GM19395 (cell line): ENCODE measurements at regions not wholly inside any gene's neighbourhood (a gene's known extent, or its start where the extent isn't known, plus 50 kb on each side); places are given as distances from the start of the nearest gene placed in this dataset.

Experiments
- ATAC-seq: cut with Tn5 transposase; IDR thresholded peaks from one replicate; pipeline ENCODE4 v1.9.1; 2021; ENCODE audit warnings: mild to moderate bottlenecking, moderate library complexity; ENCODE audit not compliant: unreplicated experiment

DNA sequence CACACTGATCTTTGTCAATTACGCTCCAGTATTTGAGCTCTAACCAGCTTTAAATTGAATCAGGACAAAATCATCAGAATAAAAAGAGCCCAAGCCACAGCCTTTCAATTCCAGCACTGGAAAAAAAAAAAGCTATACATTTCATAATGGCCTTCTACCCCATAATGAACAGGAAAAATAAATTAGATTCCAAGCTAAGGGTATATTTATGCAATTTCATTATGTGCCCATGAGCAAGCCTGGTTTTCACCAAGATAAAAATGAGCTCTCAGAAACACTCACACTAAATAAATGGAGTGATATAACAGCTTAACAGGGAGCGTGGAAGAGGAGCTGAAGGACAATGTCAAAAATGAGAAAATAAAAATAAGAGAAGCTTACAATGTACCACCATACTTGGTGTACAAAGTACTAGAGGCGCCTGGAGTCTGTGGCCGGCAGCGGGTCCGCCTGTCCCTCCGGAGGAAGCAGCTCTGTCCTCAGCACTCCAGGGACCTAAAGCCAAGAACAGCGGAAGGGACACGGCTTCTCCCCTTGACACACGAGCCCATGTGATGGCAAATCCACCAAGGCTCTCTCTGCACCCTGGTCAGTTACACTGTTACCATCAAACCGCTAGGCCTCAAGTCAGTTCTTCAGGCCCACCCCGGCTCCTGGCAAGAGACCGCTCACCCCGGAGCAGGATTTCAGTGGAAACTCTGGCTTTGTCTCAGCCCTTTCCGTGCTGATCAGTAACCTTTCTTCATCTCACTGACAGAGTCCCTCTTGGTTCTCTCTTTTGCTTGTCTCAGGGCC, 69.6 kb downstream of the RBFOX3 start:
- no peak for ATAC-seq

- ATAC-seq = no peak
Measured at GRCh38 chr17:79539944-79540705, 70.7 kb downstream of the RBFOX3 start.

DNA sequence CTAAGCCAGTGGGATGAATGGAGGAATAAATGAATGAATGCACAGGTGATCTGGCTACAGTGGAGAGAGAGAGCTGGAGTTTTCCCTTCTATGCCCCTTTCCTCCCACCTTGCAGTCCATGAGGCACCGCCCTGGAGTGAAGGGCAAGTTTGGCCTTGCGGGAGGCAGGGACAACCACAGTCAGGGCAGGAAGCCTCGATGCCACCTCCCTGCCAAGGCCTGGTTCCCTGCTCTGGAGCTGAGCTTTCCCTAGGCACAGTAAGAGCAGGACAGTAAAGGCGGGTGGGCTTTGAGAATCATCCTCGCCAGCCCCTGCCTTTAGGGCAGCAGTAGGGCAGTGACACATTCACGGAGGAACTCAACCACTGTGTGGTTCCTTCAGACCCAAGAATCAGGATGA, 72.6 kb downstream of the RBFOX3 start:
- ATAC-seq = no peak

DNA sequence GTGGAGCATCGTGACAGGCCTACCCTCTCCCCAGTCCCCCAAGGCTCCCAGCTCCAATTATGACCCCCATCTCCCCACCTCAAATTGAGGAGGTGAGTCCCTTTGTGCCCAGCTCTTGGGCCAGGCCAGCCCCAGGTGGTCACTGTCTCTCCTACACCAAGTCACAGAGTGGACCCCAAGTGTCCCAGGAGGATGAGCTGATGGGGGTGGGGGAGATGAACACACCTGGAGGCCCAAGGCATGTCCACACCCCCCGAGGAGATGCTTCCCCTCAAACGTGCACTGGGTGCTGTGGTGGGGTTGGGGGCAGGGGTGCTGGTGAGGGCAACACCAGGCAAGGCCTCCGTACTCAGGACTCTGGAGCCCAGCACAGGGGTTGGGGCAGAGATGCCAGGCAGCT, 73.2 kb downstream of the RBFOX3 start:
- ATAC-seq = no peak

- no peak for ATAC-seq
Measured at GRCh38 chr17:79537061-79537460, 73.8 kb downstream of the RBFOX3 start.

DNA sequence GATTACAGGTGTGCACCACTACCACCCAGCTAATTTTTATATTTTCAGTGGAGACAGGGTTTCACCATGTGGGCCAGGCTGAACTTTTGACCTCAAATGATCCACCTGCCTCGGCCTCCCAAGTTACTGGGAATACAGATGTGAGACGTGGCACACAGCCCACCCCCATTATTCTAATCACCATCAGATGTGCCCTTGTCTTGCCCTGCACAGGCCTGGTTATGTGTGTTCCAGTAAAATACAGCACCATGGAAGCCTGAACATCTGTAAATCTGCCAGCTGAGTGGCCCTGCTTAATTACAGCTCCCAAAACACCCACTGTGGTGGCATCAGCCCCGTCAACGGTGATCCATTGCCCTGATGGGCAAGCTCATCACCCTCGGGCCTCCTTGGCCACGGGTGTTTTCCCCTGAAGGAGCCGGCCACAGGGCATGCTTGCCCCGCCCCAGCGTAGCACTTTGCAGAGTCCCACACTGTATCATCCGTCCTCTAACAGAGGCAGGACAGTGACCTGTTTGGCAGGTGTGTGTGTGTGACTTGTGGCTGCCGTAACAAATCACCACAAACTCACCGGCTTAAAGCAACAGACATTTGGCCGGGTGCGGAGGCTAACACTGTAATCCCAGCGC, 74.5 kb downstream of the RBFOX3 start:
- no peak for ATAC-seq

GRCh38 chr17:79535728-79536025, 75.2 kb downstream of the RBFOX3 start:
- no peak for ATAC-seq

DNA sequence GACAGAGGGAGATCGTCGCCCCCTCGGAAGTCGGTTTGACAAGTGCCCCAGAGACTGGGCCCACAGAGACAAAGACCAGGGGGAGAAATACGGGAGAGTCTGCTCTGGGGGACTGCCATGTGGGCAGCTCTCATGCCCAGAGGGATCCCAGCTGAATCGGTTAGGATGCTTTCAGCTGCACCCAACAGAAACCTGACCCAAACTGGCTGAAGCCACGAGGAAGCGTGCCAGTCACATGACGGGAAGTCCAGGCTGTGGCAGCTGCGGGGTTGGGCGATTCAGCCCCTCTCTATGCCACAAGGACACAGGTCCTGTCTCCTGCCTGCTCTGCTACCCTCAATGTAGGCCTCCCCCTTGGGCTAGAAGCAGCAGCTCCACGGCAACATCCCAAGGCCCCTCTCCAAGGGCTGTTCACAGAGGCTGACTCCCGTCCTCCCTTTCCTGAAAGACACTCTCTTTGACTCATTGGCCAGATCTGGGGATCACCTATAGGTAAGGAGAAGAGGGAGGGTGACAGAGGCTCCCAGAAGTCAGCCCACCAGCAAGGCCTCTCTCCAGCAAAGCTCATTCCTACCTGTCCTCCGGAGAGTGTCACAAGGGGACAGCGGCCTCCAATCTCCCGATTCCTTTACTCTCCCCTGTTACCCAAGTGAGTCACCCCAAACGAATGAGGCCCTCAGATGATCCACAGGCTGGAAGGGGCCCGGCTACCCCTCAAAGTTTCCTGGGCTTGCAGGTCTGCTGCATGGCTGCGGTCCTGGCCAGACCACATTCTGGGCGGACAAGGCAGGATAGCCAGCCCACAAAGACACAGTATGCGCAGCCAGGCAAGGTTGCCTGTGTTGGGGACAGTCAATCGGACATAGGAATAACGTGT, 75.8 kb downstream of the RBFOX3 start:
- ATAC-seq = no peak

DNA sequence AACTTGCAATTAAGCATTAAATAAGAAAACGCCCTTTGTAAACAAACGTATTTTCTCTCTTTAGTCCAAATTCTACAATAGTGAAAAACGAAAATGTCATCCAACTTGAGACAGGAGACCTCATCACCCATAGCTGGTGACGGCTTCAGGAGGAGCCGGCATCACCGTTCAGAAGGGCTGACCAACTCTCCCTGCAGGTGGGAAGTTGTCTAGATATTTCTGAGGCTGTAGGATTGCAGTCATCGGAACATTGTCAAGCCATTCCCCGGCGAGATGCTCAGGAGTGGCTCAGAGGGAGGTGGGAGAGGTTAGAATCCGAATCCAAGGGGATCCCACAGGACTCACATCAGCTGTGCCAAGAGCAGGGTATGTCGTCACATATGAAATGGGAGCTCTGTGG, 76.7 kb downstream of the RBFOX3 start:
- no peak for ATAC-seq

DNA sequence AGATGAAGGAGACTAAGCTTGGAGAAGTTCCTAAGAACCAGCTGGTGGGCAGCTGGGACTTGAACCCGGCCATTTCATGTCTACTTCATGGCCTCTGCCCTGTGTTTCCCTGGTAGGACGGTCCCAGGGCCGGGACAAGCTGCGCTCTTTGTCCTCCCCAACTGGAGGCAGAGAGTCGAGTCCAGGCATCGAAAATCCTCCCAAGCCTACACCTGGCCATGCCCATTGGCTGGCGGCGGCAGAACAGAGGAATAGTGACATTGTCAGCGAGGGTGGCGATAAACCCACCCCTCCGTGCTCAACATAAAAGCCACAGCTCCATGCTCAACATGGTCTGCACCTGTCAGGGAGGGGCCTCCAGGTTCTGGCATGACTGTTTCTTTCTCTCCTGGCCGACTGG, 77.7 kb downstream of the RBFOX3 start:
- ATAC-seq = no peak

GRCh38 chr17:79532107-79532790, 78.6 kb downstream of the RBFOX3 start:
- no peak for ATAC-seq

DNA sequence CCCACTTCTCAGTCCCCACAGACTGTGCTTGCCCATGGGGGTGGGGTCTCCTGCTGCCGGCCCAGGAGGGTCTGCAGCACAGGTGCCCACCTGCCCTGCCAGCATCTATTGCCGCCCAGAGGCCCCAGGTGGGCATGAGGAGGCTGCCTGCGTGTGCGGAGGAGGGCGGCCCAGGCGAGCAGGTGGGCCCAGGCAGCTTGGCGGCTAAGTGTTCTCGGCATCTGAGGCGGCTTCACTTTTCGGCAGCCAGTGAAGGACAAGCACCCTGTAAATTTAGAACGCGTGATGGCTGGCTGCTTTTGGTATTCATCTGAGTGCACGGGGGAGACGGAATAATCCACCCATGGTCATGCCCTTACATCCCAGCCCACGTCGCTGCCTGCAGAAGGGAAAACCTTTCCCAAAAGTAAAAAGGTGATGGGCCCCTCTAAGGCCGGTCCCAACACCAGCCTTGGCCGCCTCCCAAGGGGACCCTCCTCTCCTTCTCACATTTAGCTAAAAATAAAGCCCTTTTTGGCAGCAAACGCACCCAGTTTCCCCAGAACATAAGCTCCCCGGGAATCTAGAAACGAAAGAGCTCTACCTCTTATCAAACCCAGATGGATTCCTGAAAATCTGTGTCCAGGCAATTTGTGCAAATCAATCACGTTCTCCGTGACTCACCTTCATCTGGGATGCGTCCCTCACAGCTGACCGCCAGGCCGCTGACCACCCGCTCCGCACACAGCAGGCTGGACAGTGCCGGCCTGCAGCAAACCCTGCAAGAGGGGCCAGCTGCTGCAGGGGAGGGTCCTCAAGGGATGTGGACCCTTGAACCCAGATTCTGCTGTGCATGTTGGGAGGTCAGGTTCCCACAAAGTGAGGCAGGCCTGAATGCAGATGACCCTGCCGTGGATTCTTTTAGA, 79.4 kb downstream of the RBFOX3 start:
- ATAC-seq = no peak

DNA sequence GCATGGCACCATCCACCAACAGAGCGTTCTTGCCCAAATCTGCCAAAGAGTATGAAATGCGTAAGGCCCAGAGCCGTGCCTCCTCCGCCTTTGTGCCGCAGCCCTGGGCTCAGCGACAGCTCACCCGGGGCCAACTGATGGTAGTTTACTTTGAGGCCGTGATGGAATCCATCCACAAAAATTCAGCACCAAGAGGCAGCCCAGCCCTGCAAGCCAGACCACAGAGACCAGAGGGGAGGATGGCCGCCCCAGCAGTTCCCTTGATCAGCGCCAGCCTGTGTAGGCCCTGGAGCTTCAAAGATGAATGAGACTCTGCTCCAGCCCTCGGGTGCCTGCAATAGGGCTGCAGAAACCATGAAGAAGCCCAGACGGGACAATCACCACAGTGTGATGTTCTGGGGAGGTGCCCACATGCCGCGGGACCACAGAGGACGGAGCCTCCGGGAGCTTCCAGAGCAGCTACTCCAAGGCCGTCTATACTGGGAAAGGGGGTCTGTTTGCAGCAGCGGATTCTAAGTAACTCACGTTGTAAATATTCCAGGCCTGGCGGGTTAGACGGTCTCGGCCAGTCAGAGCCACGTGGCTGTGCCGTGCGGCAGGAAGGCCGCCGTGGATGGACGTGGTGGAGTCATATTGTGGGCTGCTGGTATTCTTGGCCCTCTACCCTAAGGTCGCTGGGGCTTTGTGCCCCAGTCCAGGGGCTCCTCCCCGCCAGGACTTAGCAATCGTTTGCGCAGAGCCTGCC, 80.3 kb downstream of the RBFOX3 start:
- no peak for ATAC-seq

DNA sequence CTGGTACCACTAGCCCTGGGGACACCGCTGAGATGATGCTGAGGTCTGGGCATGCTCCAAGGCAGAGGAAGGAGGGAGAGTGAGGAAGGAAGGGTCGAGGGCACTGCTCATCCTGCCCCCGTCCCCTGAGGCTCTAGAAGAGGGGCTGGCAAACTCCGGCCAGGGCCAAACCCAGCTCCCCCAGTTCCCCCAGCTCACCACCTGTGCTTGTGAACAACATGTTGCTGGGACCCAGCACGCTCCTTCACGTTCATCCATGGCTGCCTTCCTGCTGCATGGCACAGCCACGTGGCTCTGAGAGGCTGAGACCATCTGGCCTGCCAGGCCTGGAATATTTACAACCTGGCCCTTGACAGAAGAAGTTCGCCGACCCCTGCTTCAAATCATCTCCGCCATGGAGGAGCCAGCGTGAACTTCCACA, 81.2 kb downstream of the RBFOX3 start:
- ATAC-seq = no peak

GRCh38 chr17:79528592-79529125, 82.2 kb downstream of the RBFOX3 start:
- ATAC-seq = no peak

- ATAC-seq = no peak
Measured at GRCh38 chr17:79527306-79527705, 83.5 kb downstream of the RBFOX3 start.

DNA sequence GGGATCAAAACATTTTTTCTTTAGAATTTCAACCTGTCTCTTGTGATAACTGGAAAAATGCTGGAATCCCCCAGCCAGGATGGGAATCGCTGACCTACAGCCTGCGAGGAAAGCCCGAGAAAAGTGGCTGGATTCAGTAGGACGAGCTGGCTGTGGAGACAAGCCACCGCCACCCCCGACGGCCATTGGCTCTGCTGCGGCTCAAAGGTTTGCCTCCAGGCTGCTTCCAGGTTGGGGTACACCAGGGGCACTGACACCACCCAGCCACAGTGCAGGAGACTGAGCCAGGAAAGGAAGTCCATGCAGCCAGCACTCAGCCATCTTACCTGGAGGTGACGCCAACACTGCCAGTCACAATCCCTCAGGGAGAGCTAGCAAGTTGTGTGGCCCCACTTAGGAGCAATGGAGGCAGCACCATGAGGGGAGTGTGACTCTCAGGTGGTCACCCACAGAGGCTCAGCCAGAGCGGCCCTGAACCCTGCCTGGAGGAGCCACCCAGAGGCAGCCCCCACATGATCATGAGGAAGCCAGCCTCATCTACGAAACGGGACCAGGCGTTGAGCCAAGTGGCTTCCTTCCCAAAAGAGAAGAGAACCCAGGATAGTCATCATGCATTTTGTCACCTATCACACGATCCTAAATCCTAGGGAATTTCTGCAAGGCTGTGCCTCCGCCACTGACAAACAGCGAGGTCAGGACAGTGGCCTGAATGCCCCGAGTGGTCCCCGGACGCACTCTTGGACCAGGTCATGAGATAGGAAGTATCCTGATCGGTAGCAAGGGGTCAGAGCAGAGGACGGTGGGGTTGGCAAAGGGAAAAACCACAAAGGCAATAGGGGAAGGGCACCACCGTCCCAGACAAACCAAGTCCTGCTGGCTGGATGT, 84.8 kb downstream of the RBFOX3 start:
- no peak for ATAC-seq
